22Rv1 (cell line): ENCODE measurements at regions not wholly inside any gene's neighbourhood (a gene's known extent, or its start where the extent isn't known, plus 50 kb on each side); places are given as distances from the start of the nearest gene placed in this dataset.

Experiments
- CTCF ChIP-seq: fragments of 450-650 bp; IDR thresholded peaks from 2 replicates; pipeline ENCODE4 v1.5.1; 2017; ENCODE audit warnings: mild to moderate bottlenecking
- ZFX ChIP-seq: fragments of 450-650 bp; IDR thresholded peaks from 2 replicates; pipeline ENCODE4 v1.6.1; 2017; ENCODE audit warnings: antibody characterized with exemption, borderline replicate concordance

- TF ChIP-seq CTCF (no peak), ZFX (no peak)
Measured at GRCh38 chr5:124876566-124876965, 130.1 kb upstream of the ZNF608 start.
